Ovary (tissue), 7 donors: ENCODE measurements at regions not wholly inside any gene's neighbourhood (a gene's known extent, or its start where the extent isn't known, plus 50 kb on each side); places are given as distances from the start of the nearest gene placed in this dataset.
A peak's percentile ranks its signal among the peaks of the same experiment; 100 is the strongest.

Source experiments
- DNase-seq, 5 donors: peaks; one replicate each; pipeline ENCODE4 v3.0.0-alpha.2; 2019 to 2020
- H3K27ac ChIP-seq, 2 donors: fragments of 200-600 bp; one replicate each; pipeline versions ENCODE4 v1.5.1 to v1.8.0; 2019 to 2022
- H3K27me3 ChIP-seq: fragments of 200-600 bp; one replicate; pipeline ENCODE4 v1.8.0; 2022
- H3K36me3 ChIP-seq: fragments of 200-600 bp; sonication (generic); one replicate; pipeline ENCODE4 v1.5.1; 2019
- H3K4me1 ChIP-seq: one replicate; pipeline ENCODE4 v1.8.1; 2013; ENCODE audit warnings: mild to moderate bottlenecking, moderate library complexity; ENCODE audit not compliant: insufficient read depth
- H3K4me3 ChIP-seq: fragments of 200-600 bp; sonication (generic); one replicate; pipeline ENCODE4 v1.5.1; 2017
- H3K9me3 ChIP-seq, 2 donors: fragments of 200-600 bp in 1 of 2; sonication (generic) in 1 of 2; one replicate each; pipeline versions ENCODE4 v1.5.1 to v1.8.1; 2013 to 2019; ENCODE audit warnings: mild to moderate bottlenecking in 1 of 2, moderate library complexity in 1 of 2
- EP300 ChIP-seq: sonication (generic); formaldehyde crosslinking; IDR thresholded peaks from one replicate; pipeline ENCODE4 v1.6.1; 2017; ENCODE audit warnings: antibody characterized with exemption
- POLR2A ChIP-seq: fragments of 450-650 bp; IDR thresholded peaks from one replicate; pipeline ENCODE4 v1.6.1; 2017; ENCODE audit warnings: antibody characterized with exemption, mild to moderate bottlenecking, moderate library complexity
- WGBS, 3 donors: extraction: QIAGEN DNeasy Blood & Tissue Kit in 1 of 3; methylation state at CpG; one replicate each; pipeline versions ENCODE4 v1.1.5 to v1.1.7; 2013 to 2017; 5-methylcytosine and 5-hydroxymethylcytosine counted together
- intact Hi-C, 4 donors: fragments of 100-400 bp; cut with DNase I; formaldehyde crosslinking; loops; one replicate each; pipeline versions ENCODE4 v1.11.0 to v1.15.1; 2022 to 2023
- TF ChIP-seq, protein P1 (sequence below), 3 donors: fragments of 450-650 bp in 2 of 3; fragments of 200-600 bp in 1 of 3; IDR thresholded peaks; one replicate each; pipeline versions ENCODE4 v1.5.1 to v1.8.0; 2016 to 2022; ENCODE audit warnings: antibody characterized with exemption in 3 of 3, mild to moderate bottlenecking in 1 of 3
- donor health status: DM: no; HTN: no; CAD: no; lungs with moderate emphysema.
- donor health status: DM: no; HTN: no; CAD: no.
- donor health status: Bipolar disorder and iron deficiency.
- donor health status: DM: no; HTN: no; CAD: no.
- donor health status: DM: yes; HTN: yes; CAD: no.

DNA sequence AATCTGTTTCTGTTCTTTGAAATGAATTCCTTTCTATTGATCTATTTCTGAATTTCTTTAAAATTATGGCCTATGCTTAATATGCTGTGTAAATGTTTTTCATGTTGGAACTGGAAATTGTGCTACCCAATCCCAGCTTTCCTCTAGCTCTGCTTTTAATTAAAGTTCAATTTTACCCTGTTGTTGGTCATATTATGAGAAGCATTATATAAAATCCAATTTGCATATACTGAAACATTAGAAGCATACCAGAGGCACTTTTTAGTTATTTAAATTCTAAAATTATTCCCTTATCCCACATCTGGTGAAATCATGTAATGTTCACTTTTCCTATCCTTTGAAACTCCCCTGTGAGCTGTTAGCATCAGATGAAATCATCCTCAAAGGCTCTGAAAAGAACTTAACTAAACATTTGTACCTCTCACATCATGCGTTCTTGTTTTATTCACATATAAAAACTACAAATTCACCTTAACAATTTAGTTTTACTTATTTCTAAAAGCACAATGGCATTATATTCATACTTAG lies 160.6 kb upstream of the COL21A1 start:
- H3K9me3 ChIP-seq = no peaks in the 10 kb centered on the region
- intact Hi-C loops = no loop called here
- TF ChIP-seq POLR2A (no peak), EP300 (no peak)
- TF ChIP-seq, protein P1, sequence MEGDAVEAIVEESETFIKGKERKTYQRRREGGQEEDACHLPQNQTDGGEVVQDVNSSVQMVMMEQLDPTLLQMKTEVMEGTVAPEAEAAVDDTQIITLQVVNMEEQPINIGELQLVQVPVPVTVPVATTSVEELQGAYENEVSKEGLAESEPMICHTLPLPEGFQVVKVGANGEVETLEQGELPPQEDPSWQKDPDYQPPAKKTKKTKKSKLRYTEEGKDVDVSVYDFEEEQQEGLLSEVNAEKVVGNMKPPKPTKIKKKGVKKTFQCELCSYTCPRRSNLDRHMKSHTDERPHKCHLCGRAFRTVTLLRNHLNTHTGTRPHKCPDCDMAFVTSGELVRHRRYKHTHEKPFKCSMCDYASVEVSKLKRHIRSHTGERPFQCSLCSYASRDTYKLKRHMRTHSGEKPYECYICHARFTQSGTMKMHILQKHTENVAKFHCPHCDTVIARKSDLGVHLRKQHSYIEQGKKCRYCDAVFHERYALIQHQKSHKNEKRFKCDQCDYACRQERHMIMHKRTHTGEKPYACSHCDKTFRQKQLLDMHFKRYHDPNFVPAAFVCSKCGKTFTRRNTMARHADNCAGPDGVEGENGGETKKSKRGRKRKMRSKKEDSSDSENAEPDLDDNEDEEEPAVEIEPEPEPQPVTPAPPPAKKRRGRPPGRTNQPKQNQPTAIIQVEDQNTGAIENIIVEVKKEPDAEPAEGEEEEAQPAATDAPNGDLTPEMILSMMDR (IDR thresholded peaks at IDR 0.05) = no peak
- peaks cover 2% of the 10 kb centered on the region for H3K4me1 ChIP-seq
- H3K4me3 ChIP-seq = no peak overlapping the region
- no peak overlapping the region for H3K27ac ChIP-seq
- DNase-seq = no peak
- WGBS, 3 donors = 83 to 96% (median 95%) methylated on average over 1 of the region's 1 CpG
- H3K27me3 ChIP-seq = no peaks in the 10 kb centered on the region
- no peaks in the 10 kb centered on the region for H3K36me3 ChIP-seq

DNA sequence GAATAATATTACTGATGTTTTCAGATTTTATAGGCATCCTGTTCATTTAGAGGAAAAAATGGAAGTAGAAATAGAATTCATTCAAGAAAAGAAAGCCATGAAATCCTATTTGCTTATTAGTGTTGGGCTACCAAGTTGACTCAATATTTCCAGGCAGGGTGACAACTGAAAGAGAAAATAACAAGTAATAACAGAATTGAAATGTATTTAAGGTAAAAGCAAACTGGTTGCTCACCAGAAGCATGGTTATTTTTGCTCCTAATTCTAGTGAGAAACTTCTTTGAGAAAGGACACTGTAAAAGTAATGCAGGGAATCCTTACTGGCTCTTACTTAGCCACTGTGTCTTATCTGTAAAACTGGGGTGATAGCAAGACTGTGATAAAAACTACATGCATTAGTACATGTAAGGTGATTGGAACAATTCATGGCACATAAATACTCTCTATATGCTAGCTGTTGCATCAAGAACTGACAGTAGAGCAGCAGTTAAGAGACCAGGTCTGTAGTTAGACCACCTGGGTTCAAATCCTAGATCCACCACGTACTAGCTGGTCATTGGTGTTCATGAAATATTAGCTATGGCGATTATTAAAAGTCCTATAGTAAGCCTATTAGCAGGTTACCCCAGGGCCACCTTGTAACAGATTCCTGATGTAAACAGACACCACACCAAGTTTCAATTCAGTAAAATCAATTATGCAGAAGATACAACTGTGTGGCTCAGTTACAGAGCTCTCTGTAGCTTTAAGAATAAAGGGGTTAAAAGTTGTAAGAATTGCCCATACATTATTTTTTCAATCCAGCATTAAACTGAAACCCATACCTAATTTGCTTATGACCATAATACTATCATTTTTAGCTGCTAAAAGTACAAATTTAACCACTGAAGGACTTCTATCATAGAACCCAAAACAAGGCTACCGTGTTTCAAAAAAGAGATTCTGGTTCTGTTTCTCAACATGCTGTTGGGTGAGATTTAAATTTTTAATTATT lies 159.2 kb upstream of the COL21A1 start:
- H3K4me3 ChIP-seq = no peak overlapping the region
- intact Hi-C loops = no loop called here
- no peaks in the 10 kb centered on the region for H3K9me3 ChIP-seq
- H3K27ac ChIP-seq = no peak overlapping the region
- DNase-seq = no peak
- H3K27me3 ChIP-seq = no peaks in the 10 kb centered on the region
- no peaks in the 10 kb centered on the region for H3K36me3 ChIP-seq
- H3K4me1 ChIP-seq = peaks cover 2% of the 10 kb centered on the region
- TF ChIP-seq POLR2A (no peak), EP300 (no peak)
- TF ChIP-seq, protein P1 (IDR thresholded peaks at IDR 0.05) = no peak
- WGBS, 3 donors = 95 to 99% (median 98%) methylated on average over 3 of the region's 3 CpGs

DNA sequence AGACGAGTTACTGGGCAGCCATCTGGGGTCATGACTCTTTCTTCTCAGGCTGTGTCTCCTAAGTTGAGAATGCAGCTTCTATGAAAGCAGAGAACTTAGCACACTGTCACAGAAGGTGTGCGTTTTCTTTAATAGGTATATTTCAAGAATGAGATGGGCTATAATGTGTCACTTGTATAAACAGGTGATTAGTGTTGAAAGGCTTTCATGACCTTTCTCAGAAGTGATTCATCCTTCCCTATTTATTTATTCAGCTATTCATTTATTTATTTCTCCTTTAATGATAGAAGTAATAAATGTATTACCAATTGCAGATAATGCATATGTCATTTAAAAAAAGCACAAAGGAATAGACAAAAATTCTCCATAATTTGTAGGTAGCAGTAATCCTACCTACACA lies 157.2 kb upstream of the COL21A1 start:
- no peaks in the 10 kb centered on the region for H3K27me3 ChIP-seq
- H3K9me3 ChIP-seq = no peaks in the 10 kb centered on the region
- no peak for DNase-seq
- WGBS, 3 donors = 68 to 81% (median 76%) methylated on average over 2 of the region's 2 CpGs
- intact Hi-C loops = no loop called here
- peaks cover 2% of the 10 kb centered on the region for H3K4me1 ChIP-seq
- no peaks in the 10 kb centered on the region for H3K36me3 ChIP-seq
- peak overlapping the region in 1 of 2 donors; percentile 28 for H3K27ac ChIP-seq
- TF ChIP-seq EP300 (no peak), POLR2A (no peak)
- TF ChIP-seq, protein P1 (IDR thresholded peaks at IDR 0.05) = no peak
- no peak overlapping the region for H3K4me3 ChIP-seq

DNA sequence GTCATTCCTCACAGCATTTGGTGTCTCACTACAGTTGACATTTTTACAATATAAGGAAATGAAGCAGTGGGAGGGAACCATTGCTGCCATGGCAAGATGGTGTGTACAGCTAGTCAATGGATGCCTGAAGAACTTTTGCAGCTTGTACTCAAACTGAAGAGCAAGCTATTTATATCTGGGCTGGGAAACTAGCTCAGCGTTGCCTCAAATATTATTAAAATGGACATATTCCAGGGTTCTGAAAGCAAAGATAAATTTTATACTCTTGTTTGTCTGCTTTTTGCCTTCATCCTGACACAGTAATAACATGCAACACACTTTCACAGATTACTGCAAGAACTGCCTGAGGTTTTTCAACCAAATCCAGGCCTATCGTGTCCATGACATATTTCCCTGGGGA lies 156.4 kb upstream of the COL21A1 start:
- no peaks in the 10 kb centered on the region for H3K27me3 ChIP-seq
- WGBS, 3 donors = 4 to 7% (median 6%) methylated on average over 2 of the region's 2 CpGs
- H3K36me3 ChIP-seq = no peaks in the 10 kb centered on the region
- TF ChIP-seq EP300 = no peak
- TF ChIP-seq POLR2A = no peak
- TF ChIP-seq, protein P1 (IDR thresholded peaks at IDR 0.05) = no peak
- intact Hi-C loops = no loop called here
- no peaks in the 10 kb centered on the region for H3K9me3 ChIP-seq
- H3K27ac ChIP-seq = peak overlapping the region in 1 of 2 donors; percentile 28
- H3K4me3 ChIP-seq = no peak overlapping the region
- no peak for DNase-seq
- H3K4me1 ChIP-seq = peaks cover 2% of the 10 kb centered on the region
